ENCODE measurements at regions not wholly inside any gene's neighbourhood (a gene's known extent, or its start where the extent isn't known, plus 50 kb on each side); places are given as distances from the start of the nearest gene placed in this dataset.

DNA sequence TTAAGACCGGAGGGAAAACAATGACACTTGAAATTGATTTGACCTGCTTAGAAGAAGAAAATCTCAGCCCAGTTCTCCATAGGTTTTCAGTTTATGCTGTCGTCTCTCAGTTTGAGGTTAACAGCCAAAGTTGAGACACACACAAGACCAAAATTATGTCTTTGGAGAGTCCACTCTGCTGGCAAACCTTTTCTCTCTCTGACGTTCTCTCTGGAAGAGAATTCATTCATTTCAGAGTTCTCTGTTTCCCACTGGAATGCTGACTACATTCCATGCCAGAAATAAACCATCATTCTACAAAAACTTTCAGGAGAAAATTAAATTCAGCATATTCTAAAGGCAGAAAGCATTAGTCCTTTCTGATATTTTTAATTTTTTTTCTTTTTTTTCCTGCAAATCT, 155.2 kb downstream of the TFAP2A start:
- TF ChIP-seq POLR2A (IDR thresholded peaks at IDR 0.05; ENCODE audit: low read length) (no peak), GATA1 (IDR thresholded peaks at IDR 0.05; ENCODE audit: low read depth, low read length) (no peak)
